Hematopoietic multipotent progenitor cell treated with erythropoietin and hydrocortisone succinate and interleukin-3 and kit ligand, for 15 days (in vitro differentiated cells): ENCODE measurements at regions not wholly inside any gene's neighbourhood (a gene's known extent, or its start where the extent isn't known, plus 50 kb on each side); places are given as distances from the start of the nearest gene placed in this dataset.
"Not testable (repeated sequence)": the region's sequence is repeated elsewhere in the genome, so short reads cannot be mapped to it uniquely, and the experiment has no call there.

Source experiments
- DNase-seq: peaks from one replicate; pipeline ENCODE4 v3.0.0-alpha.2; 2015; ENCODE audit warnings: low spot score

- no peak for DNase-seq
Observed at GRCh38 chr5:5738797-5739489, 316.5 kb downstream of the ICE1 start.

GRCh38 chr5:5736007-5736406 is 313.5 kb downstream of the ICE1 start:
- no peak for DNase-seq

GRCh38 chr5:5733058-5733457 is 310.6 kb downstream of the ICE1 start:
- not testable (repeated sequence) for DNase-seq

GRCh38 chr5:5726401-5726800 is 303.9 kb downstream of the ICE1 start:
- DNase-seq, result no peak

- DNase-seq, result no peak
Observed at GRCh38 chr5:5721881-5722280, 299.4 kb downstream of the ICE1 start.

- no peak for DNase-seq
Observed at GRCh38 chr5:5719292-5719691, 296.8 kb downstream of the ICE1 start.

GRCh38 chr5:5716665-5717064 is 294.2 kb downstream of the ICE1 start:
- no peak for DNase-seq

GRCh38 chr5:5711592-5711991 is 289.1 kb downstream of the ICE1 start:
- DNase-seq, result no peak

GRCh38 chr5:5711112-5711511 is 288.6 kb downstream of the ICE1 start:
- DNase-seq, result no peak

GRCh38 chr5:5710471-5710870 is 288.0 kb downstream of the ICE1 start:
- no peak for DNase-seq

- DNase-seq, result no peak
Observed at GRCh38 chr5:5708367-5708919, 286.0 kb downstream of the ICE1 start.

- DNase-seq, result no peak
Observed at GRCh38 chr5:5705010-5705409, 282.5 kb downstream of the ICE1 start.

- no peak for DNase-seq
Observed at GRCh38 chr5:5704352-5704751, 281.9 kb downstream of the ICE1 start.

- no peak for DNase-seq
Observed at GRCh38 chr5:5702934-5703333, 280.5 kb downstream of the ICE1 start.

GRCh38 chr5:5700549-5700948 is 278.1 kb downstream of the ICE1 start:
- DNase-seq, result no peak

GRCh38 chr5:5699062-5699461 is 276.6 kb downstream of the ICE1 start:
- DNase-seq, result no peak

GRCh38 chr5:5695266-5695665 is 272.8 kb downstream of the ICE1 start:
- DNase-seq, result no peak

- no peak for DNase-seq
Observed at GRCh38 chr5:5688925-5689310, 266.4 kb downstream of the ICE1 start.

- DNase-seq, result no peak
Observed at GRCh38 chr5:5688194-5688924, 265.9 kb downstream of the ICE1 start.

GRCh38 chr5:5687113-5687512 is 264.6 kb downstream of the ICE1 start:
- DNase-seq, result no peak

- no peak for DNase-seq
Observed at GRCh38 chr5:5686356-5686755, 263.9 kb downstream of the ICE1 start.

- DNase-seq, result no peak
Observed at GRCh38 chr5:5685737-5686136, 263.3 kb downstream of the ICE1 start.

GRCh38 chr5:5683174-5683573 is 260.7 kb downstream of the ICE1 start:
- DNase-seq, result no peak

GRCh38 chr5:5678909-5679308 is 256.4 kb downstream of the ICE1 start:
- DNase-seq, result no peak
